Activated T-cell treated with anti-CD3 and anti-CD28 coated beads, Interleukin-2, amount 50 U/mL, for 72 hours (primary cell): ENCODE measurements at regions not wholly inside any gene's neighbourhood (a gene's known extent, or its start where the extent isn't known, plus 50 kb on each side); places are given as distances from the start of the nearest gene placed in this dataset.

Source experiments
- ATAC-seq, 2 donors: fragments of 150-1000 bp; cut with Tn5 transposase; replicated peaks in 1 of 2; 2 replicates each; pipeline ENCODE4 v1.10.0; 2021; ENCODE audit warnings: moderate library complexity in 2 of 2, mild to moderate bottlenecking in 1 of 2
- DNase-seq, 2 donors: peaks; one replicate each; pipeline ENCODE4 v3.0.0; 2021 to 2022; ENCODE audit warnings: mixed read lengths in 1 of 2
- H3K27ac Mint-ChIP-seq: one replicate; pipeline ENCODE4 v1.8.0; 2022; ENCODE audit warnings: mild to moderate bottlenecking, moderate library complexity, mixed read lengths
- H3K27me3 Mint-ChIP-seq: one replicate; pipeline ENCODE4 v1.8.0; 2022; ENCODE audit warnings: low read depth, mixed read lengths
- H3K36me3 Mint-ChIP-seq, 2 donors: one replicate each; pipeline ENCODE4 v1.8.0; 2022; ENCODE audit warnings: mixed read lengths in 2 of 2, mild to moderate bottlenecking in 1 of 2; ENCODE audit not compliant: insufficient read depth in 2 of 2
- H3K4me1 Mint-ChIP-seq: one replicate; pipeline ENCODE4 v1.8.0; 2022; ENCODE audit warnings: low read depth, mixed read lengths
- H3K4me3 Mint-ChIP-seq, 2 donors: one replicate each; pipeline ENCODE4 v1.8.0; 2022; ENCODE audit warnings: mild to moderate bottlenecking in 2 of 2, mixed read lengths in 2 of 2, moderate library complexity in 2 of 2
- H3K9me3 Mint-ChIP-seq, 2 donors: one replicate each; pipeline ENCODE4 v1.8.0; 2022; ENCODE audit warnings: mixed read lengths in 2 of 2

DNA sequence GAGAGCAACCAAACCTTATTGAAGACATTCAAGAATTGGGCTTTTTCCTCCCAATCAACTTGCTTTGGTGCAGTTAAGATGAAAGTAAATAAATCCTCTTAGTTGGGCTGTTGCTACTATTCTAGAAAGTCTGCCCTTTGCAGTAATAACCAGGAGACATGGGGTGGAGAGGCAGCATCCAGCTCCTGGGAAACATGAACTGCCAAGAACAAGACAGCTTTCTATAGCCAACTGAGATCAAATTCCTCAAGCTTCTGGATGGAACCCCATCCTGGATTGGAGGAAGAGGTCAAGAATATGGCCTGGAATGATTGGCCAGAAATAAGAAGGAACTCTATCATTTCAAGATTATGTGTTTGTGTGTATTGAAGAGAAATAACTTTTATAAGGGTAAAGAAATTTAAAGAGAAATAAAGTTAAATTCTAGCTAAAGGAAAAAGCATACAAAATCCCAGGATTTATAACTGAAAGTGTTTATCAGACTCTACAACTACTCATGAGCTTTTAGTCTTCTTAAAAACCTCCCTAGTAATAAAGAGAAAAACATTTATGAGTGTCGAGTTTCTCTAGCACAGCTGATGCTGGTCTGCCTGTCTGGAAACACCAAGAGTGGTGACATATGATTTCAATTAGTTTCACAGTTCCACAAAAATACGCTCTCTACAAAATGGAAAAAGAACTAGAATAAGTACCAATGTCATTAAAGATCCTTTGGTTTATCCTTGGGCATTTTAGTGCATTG lies 70.1 kb upstream of the COL1A2 start:
- Mint-ChIP-seq H3K27me3 (no peaks in the 10 kb centered on the region), H3K27ac (no peak overlapping the region), H3K9me3 (peaks cover 5 to 12% of the 10 kb centered on the region in 2 donors), H3K4me3 (no peak overlapping the region), H3K4me1 (no peaks in the 10 kb centered on the region), H3K36me3 (peaks cover 2 to 5% of the 10 kb centered on the region in 2 donors)
- DNase-seq (no peak), ATAC-seq (no peak)

DNA sequence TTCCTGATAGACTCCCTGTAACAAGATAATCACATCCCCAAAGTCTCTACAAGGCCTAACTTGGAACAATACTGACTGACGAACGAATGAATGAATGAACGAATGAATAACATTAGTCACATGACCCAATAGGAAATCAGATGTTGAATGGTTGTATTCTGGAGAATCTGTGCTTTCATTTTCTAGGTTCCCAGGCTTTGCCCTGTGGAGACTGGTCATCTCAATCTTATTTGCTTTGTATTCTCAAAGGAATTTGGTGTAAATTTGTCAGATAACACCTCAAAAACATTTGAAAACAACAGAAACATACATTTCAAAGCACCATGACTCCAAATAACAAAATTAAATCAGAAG lies 69.6 kb upstream of the COL1A2 start:
- H3K27me3 Mint-ChIP-seq: no peaks in the 10 kb centered on the region
- no peak overlapping the region for H3K4me3 Mint-ChIP-seq
- peaks cover 5 to 12% of the 10 kb centered on the region in 2 donors for H3K9me3 Mint-ChIP-seq
- H3K36me3 Mint-ChIP-seq: peaks cover 2 to 5% of the 10 kb centered on the region in 2 donors
- no peaks in the 10 kb centered on the region for H3K4me1 Mint-ChIP-seq
- no peak for DNase-seq
- H3K27ac Mint-ChIP-seq: no peak overlapping the region
- no peak for ATAC-seq

DNA sequence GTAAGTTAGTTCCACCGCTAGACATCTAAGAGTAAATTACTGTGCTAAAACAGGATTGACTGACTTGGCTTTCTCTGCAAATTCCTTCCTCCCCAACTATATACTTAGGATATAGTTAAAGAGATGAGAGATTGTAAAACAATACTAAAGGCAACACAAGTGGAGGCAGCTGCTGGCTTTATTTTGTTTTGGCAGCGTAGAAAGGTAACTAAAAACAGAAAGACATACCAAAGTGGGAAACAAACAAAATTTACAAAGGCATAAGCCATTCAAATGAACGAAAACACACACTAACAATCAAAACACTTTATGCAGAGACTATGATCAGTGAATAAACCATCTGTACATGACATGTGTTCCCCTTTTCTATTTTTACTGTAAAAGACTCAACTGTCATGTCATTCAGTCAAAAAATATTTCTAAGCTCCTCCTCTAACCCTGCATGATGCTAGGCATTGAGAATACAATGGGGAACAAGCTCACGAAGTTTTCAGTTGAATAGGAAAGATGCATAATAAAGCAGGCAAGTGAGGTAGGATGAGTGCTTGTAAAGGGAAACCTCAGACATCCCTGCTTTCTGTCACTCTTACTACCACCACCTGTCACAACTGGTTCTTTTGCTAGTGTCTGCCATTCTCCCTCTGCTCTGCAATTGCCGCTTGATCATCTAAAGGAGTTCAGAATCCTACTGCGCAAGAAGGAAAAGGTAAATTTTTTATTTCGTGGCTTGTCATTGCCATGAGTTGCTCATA lies 64.2 kb upstream of the COL1A2 start:
- Mint-ChIP-seq H3K4me1 (no peaks in the 10 kb centered on the region), H3K9me3 (peaks cover 2 to 6% of the 10 kb centered on the region in 2 donors), H3K27me3 (peaks cover 13% of the 10 kb centered on the region), H3K4me3 (no peak overlapping the region), H3K36me3 (no peaks in the 10 kb centered on the region), H3K27ac (no peak overlapping the region)
- ATAC-seq (no peak), DNase-seq (no peak)

GRCh38 chr7:94332571-94332970 lies 62.1 kb upstream of the COL1A2 start:
- Mint-ChIP-seq H3K27ac (no peak overlapping the region), H3K27me3 (peaks cover 19% of the 10 kb centered on the region)
- no peak for ATAC-seq

GRCh38 chr7:94333810-94334209 lies 60.9 kb upstream of the COL1A2 start:
- ATAC-seq: no peak
- Mint-ChIP-seq H3K9me3 (peaks cover 0 to 2% of the 10 kb centered on the region in 2 donors), H3K27me3 (peaks cover 19% of the 10 kb centered on the region), H3K27ac (no peak overlapping the region), H3K36me3 (no peaks in the 10 kb centered on the region), H3K4me1 (no peaks in the 10 kb centered on the region), H3K4me3 (no peak overlapping the region)
- no peak for DNase-seq

More at GRCh38 chr7:94332571-94332970, 62.1 kb upstream of the COL1A2 start:
- Mint-ChIP-seq H3K4me3 (no peak overlapping the region), H3K4me1 (no peaks in the 10 kb centered on the region), H3K9me3 (peaks cover 2% of the 10 kb centered on the region in 2 donors), H3K36me3 (no peaks in the 10 kb centered on the region)
- no peak for DNase-seq

DNA sequence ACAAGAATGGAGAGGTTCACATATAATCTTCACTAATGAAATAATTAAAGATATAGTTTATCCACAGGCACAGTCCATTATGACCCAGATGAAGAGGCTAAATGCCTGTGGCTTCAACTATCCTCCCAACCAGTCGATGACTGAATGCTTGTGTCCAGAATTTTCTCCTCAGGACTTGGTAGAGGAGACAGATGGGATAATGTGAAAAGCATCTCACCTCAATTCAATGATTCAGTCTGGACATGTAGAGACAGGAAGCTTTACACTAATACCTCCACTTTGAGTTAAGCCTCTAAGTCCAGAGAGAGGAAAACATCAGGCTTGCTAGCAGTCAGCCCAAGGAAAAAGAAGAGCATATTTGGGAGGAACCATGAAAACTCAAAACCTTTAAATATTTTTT lies 59.1 kb upstream of the COL1A2 start:
- DNase-seq (no peak), ATAC-seq (no peak)
- H3K27me3 Mint-ChIP-seq: peaks cover 19% of the 10 kb centered on the region
- H3K9me3 Mint-ChIP-seq: peaks cover 0 to 2% of the 10 kb centered on the region in 2 donors
- H3K36me3 Mint-ChIP-seq: no peaks in the 10 kb centered on the region
- H3K4me1 Mint-ChIP-seq: no peaks in the 10 kb centered on the region
- no peak overlapping the region for H3K4me3 Mint-ChIP-seq
- no peak overlapping the region for H3K27ac Mint-ChIP-seq

GRCh38 chr7:94336009-94336408 lies 58.7 kb upstream of the COL1A2 start:
- Mint-ChIP-seq H3K27ac (no peak overlapping the region), H3K4me3 (no peak overlapping the region), H3K4me1 (no peaks in the 10 kb centered on the region), H3K9me3 (peaks cover 0 to 2% of the 10 kb centered on the region in 2 donors), H3K27me3 (peaks cover 19% of the 10 kb centered on the region), H3K36me3 (no peaks in the 10 kb centered on the region)
- ATAC-seq (no peak), DNase-seq (no peak)

DNA sequence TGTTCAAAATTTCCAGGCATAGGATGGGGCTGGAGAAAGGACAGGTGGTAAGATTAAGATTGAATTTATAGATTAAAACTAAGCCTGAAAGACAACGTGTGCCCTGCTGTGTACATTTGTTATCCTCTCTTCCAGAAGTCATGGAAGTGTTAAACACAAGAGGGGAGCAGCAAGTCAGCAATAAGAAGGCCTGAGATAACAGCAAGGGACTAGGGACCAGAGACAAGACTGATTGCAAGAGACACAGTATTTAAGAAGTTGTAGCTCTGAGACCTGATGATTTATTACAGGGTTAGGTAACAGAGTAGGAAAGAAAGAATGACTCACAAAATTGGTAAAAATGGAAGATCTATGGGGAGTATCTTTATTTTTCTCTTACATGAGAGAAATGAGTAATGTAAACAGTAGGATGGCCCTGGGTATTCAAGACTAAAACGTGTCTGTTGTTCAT lies 55.7 kb upstream of the COL1A2 start:
- H3K27me3 Mint-ChIP-seq: peaks cover 19% of the 10 kb centered on the region
- no peak overlapping the region for H3K4me3 Mint-ChIP-seq
- no peak for ATAC-seq

DNA sequence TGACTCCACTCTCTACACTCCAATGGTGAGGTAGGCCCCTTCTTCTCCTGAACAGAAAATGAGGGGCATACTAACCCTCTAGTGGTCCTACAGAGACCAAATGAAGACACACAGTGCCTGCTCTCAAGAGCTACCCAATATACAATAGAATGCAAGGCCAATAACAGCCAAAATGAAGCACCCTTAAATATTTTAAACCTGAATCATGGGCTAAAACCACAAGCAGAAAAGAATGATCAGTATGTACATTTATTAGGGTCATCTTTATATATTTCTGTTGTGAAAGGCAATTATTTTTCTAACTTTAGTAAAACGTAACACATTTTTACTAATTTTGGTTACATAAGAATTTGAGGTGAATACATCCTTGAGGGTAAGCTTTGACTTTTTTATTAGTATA lies 49.9 kb upstream of the COL1A2 start:
- DNase-seq: no peak
- Mint-ChIP-seq H3K9me3 (no peaks in the 10 kb centered on the region), H3K27ac (no peak overlapping the region), H3K27me3 (peaks cover 11% of the 10 kb centered on the region), H3K4me1 (no peaks in the 10 kb centered on the region), H3K4me3 (no peak overlapping the region), H3K36me3 (no peaks in the 10 kb centered on the region)
- no peak for ATAC-seq

More for the DNA sequence above, 55.7 kb upstream of the COL1A2 start:
- no peaks in the 10 kb centered on the region for H3K4me1 Mint-ChIP-seq
- no peaks in the 10 kb centered on the region for H3K36me3 Mint-ChIP-seq
- peaks cover 0 to 2% of the 10 kb centered on the region in 2 donors for H3K9me3 Mint-ChIP-seq
- H3K27ac Mint-ChIP-seq: no peak overlapping the region
- DNase-seq: no peak
